Cardiac fibroblast (primary cell): ENCODE measurements at regions not wholly inside any gene's neighbourhood (a gene's known extent, or its start where the extent isn't known, plus 50 kb on each side); places are given as distances from the start of the nearest gene placed in this dataset.

Experiments
- DNase-seq, 2 donors: peaks; one replicate each; pipeline versions ENCODE4 v3.0.0 to v3.0.0-alpha.2; 2010; ENCODE audit warnings: low read depth in 2 of 2
- H3K4me3 ChIP-seq, 2 donors: replicated peaks in 1 of 2; 1 replicate in 1 of 2; 2 replicates in 1 of 2; pipeline ENCODE4 v1.5.1; 2011; ENCODE audit warnings: low read depth in 2 of 2, low read length in 2 of 2, mild to moderate bottlenecking in 2 of 2, moderate library complexity in 1 of 2
- CTCF ChIP-seq: IDR thresholded peaks from one replicate; pipeline ENCODE4 v1.5.1; 2011; ENCODE audit warnings: low read depth, mild to moderate bottlenecking, low read length, inconsistent platforms

- no peak for DNase-seq
- no peak overlapping the region for H3K4me3 ChIP-seq
- TF ChIP-seq CTCF, result no peak
Measured at GRCh38 chr14:51518280-51518679, 133.4 kb upstream of the FRMD6 start.

- TF ChIP-seq CTCF, result no peak
- H3K4me3 ChIP-seq, result no peak overlapping the region
- DNase-seq, result no peak
Measured at GRCh38 chr14:51518711-51519110, 133.0 kb upstream of the FRMD6 start.

- no peak overlapping the region for H3K4me3 ChIP-seq
- TF ChIP-seq CTCF, result no peak
- DNase-seq, result peak in 1 of 2 donors; percentile 61
Measured at GRCh38 chr14:51520087-51520486, 131.6 kb upstream of the FRMD6 start.

GRCh38 chr14:51521764-51522163 is 129.9 kb upstream of the FRMD6 start:
- DNase-seq, result peak; percentile 45 to 80
- no peak overlapping the region for H3K4me3 ChIP-seq
- TF ChIP-seq CTCF, result no peak

GRCh38 chr14:51523243-51523642 is 128.5 kb upstream of the FRMD6 start:
- DNase-seq, result no peak
- no peak for TF ChIP-seq CTCF

GRCh38 chr14:51525739-51526138 is 126.0 kb upstream of the FRMD6 start:
- TF ChIP-seq CTCF, result no peak
- no peak for DNase-seq
- no peak overlapping the region for H3K4me3 ChIP-seq

More at GRCh38 chr14:51523243-51523642, 128.5 kb upstream of the FRMD6 start:
- no peak overlapping the region for H3K4me3 ChIP-seq

GRCh38 chr14:51527073-51527472 is 124.6 kb upstream of the FRMD6 start:
- no peak for TF ChIP-seq CTCF
- peak; percentile 59 to 72 for DNase-seq
- H3K4me3 ChIP-seq, result no peak overlapping the region
